NCI-H345 (cell line): ENCODE measurements at regions not wholly inside any gene's neighbourhood (a gene's known extent, or its start where the extent isn't known, plus 50 kb on each side); places are given as distances from the start of the nearest gene placed in this dataset.
"Not testable (repeated sequence)": the region's sequence is repeated elsewhere in the genome, so short reads cannot be mapped to it uniquely, and the experiment has no call there.

Experiments used
- DNase-seq: peaks from one replicate; lab custom pipeline; 2025; lab: John Stamatoyannopoulos, UW

DNA sequence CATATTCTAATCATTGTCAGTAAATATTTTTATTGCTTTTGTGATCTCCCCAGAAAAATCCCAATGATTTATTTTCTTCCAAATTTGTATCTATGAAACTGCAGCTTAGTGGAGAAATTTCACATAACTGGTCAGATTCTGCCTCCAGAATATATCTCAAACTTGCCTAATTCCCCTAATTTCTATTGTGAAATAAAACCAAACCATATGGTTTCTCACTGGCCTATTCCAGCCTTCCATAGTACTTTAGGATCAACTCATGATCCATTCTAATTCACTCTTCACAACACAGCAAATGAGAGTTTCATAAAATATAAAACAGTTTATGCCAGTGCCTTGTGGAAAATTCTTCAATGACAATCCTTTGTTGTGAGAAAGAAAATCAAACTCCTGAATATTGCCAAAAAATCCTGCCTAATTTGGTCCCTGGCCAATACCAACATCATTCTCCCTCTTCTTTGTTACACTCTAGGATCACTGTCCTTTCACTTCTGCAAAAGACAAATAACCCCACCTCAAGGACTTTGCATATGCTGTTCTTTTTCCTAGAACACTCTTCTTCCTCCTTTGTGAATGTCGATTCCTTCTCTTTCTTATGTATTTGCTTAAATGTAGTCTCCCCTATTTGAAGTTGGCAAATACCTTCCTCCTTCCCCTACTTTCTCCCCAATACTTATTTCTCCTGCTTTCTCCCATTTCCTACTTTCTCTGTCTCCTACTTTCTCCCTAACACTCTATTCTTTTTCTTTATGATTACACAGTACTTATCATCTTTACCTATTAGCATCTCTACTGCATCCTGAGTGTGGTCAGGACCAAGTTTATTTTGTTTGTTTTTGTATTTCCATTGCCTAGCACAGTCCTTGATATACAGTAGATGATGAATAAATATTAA lies 587.5 kb downstream of the RFPL4B start:
- no peak for DNase-seq

DNA sequence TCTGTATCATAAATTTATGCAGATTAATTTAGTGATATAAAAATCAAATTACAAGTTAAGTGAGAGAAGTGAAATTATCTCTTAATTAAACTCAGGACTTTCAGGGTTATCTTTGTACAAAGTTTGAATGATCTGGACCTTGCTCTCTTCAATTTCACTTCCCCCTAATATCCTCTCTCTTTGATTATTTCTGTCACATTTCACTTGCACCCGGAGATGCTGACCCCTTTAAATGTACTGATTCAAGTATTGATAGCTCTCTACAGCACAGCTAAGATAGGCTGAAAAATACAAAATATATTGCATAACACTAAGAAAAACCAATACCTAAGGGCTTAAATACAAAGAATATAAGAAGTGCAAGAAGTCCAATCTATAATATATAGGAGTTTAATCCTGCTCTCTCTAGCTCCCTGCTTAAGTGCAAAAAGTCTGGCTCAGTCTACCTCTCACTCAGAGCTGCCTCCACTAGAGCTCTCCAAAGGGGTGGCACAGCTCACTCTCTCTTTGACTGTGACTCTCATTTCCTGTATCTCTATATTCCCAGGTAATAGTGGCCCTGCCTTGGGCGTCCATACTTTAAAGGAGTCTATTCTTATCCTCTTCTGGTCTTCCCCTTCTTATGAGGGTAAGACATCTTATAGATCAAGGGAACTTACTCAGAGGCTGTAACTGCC lies 588.4 kb downstream of the RFPL4B start:
- DNase-seq = no peak

DNA sequence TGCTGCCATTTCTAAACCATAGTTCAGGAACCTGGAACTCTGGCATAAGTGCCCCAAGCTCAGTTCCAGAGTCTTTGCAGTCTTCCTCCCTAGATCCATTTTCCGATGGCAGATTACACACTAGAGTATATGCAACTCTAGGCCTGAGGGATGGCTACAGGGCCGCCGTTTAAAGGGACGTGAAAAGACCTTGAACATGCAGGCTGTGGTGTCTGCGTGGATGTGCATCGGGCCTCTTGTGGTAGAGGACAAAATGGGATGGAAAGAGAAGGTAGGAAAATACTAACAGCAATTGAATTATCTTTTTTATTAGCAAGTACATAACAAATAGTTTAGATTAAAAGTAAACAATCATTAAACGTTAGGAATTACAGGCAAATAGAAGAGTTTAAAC lies 588.9 kb downstream of the RFPL4B start:
- no peak for DNase-seq

DNA sequence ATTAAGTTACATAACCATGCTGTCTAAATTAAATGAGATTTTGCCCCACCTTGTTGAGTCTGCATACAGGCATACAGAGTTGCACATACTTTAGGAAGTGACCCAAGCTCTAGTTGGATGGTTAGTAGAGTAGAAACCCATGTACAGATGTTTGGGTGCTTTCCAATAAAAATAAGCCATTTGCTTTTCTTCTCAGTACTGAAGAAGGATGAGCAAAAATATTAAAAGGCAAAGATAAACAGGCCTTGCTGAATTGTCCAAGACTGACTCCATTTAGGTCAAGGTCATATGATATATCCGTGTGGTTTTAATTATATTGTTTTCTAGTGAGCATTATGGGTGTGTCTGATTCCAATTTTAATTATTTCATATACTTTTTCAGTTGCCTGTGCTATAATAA lies 589.4 kb downstream of the RFPL4B start:
- DNase-seq = no peak

DNA sequence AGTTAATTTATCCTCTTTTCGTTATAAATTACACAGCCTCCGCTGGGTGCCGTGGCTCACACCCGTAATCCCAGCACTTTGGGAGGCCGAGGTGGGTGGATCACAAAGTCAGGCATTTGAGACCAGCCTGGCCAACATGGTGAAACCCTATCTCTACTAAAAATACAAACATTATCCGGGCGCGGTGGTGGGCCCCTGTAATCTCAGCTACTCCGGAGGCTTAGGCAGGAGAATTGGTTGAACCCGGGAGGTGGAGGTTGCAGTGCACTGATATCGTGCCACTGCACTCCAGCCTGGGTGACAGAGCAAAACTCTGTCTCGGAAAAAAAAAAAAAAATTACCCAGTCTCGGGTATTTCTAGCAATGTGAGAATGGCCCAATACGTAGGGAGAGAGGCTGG lies 590.6 kb downstream of the RFPL4B start:
- DNase-seq = not testable (repeated sequence)

DNA sequence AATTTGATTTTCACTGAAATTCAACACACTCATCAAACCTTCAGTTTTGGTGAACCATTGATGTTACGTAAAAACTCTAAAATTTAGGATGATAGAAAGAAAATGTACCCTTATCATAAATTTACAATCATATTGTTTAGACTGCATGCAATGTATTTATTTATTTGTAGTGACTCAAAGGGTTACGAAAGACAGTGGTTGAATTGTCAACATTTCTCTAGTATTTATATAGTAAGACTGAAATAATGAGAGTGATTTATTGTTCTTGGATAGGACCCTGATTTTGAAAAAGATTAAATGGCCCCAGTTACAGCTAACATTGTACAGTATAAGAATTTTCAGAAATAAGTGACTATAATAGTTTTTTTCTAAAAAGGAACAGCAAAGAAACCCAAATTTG lies 591.5 kb downstream of the RFPL4B start:
- DNase-seq = no peak

DNA sequence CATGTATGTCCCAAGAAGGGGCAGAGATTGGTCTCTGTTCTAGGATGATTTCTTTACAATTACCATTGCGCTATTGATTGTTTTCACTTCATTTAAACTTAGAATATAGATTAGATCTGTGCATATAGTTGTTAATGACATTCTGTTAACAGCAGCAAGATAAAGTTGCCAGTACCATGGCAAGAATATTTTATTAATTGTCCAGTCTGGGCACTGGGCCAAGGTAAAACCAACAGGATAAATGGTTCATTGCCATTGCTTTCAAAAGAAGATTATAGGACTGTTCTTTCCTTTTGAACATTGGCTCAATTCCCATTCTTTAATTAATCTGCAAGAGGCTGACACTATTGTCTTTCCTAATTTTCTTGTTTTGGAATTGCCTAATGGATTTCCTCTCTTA lies 592.4 kb downstream of the RFPL4B start:
- DNase-seq = peak; percentile 58

DNA sequence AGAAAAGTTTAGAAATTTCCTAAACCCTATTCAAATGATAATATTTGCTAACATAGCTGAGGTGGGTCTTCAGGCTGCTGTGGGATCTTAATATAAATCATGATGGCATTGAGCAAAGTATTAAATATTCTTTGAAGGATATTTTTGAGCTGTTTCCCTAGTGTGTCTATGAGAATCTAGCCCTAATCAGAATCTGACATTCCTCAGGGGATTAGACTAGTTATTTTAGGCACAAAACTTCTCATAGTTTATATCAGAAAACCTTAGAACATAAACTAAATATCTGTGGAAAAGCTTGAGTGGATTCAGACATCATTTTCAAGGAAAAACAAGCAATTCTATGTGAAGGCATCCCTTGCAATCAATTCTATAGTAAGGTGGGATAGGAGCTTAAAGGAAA lies 594.5 kb downstream of the RFPL4B start:
- DNase-seq = no peak

DNA sequence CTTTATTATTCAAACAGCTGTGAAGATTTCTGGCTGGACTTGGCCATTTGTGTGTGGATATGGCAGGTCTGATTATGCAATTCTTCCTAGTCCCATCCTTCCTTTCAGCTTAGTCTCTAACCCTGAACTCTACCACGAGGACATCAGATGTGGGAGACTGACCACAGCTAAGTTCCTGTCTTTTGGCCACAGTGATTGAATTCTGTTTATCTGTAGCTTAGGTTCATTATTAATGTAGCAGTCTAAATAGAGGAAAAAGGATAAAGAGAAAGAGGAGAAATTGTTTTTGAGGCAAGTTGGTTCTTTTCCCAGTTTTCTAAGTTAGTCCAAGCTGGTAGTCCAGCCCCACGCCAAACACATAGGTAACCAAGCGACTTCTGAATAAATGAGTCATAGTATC lies 598.9 kb downstream of the RFPL4B start:
- DNase-seq = no peak

DNA sequence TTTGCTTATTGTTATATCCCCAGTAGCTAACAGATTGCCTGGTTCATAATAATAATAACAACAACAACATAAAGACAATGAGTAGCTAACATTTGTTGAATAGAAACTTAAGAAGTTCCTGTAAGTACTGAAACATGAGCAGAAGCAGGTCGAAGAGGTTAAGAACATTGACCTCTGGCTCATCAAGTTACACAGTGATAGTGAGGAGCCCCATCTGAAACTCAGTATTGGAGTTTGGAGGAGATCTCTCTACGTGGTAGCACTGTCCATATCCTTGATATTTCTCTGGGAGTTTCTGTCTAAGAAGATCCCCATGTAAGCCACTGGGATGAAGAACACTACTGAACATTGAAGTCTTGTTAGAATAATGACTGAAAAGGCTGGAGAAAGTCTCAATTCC lies 600.4 kb downstream of the RFPL4B start:
- no peak for DNase-seq

DNA sequence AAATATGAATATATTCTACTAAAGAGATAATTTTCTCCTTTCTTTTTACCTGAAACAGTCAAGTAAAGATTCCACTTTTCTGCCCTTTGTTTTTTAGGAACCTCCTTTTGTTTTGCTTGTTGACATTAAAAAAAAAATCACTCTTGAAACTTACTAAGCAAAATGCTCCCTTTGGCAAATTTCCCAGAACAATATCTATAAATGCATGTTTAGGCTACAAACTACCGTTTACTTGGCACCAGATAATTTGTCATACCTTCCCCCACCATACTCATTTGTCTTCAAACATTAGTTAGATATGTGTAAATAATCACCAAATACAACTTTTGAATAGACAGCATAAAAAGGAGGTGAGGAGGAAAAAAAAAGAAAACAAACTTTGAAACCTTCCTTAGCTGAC lies 604.7 kb downstream of the RFPL4B start:
- peak; percentile 54 for DNase-seq

DNA sequence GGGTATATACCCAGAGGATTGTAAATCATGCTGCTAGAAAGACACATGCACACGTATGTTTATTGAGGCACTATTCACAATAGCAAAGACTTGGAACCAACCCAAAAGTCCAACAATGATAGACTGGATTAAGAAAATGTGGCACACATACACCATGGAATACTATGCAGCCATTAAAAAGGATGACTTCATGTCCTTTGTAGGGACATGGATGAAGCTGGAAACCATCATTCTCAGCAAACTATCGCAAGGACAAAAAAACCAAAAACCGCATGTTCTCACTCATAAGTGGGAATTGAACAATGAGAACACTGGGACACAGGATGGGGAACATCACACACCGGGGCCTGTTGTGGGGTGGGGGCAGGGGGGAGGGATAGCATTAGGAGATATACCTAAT lies 608.6 kb downstream of the RFPL4B start:
- not testable (repeated sequence) for DNase-seq

DNA sequence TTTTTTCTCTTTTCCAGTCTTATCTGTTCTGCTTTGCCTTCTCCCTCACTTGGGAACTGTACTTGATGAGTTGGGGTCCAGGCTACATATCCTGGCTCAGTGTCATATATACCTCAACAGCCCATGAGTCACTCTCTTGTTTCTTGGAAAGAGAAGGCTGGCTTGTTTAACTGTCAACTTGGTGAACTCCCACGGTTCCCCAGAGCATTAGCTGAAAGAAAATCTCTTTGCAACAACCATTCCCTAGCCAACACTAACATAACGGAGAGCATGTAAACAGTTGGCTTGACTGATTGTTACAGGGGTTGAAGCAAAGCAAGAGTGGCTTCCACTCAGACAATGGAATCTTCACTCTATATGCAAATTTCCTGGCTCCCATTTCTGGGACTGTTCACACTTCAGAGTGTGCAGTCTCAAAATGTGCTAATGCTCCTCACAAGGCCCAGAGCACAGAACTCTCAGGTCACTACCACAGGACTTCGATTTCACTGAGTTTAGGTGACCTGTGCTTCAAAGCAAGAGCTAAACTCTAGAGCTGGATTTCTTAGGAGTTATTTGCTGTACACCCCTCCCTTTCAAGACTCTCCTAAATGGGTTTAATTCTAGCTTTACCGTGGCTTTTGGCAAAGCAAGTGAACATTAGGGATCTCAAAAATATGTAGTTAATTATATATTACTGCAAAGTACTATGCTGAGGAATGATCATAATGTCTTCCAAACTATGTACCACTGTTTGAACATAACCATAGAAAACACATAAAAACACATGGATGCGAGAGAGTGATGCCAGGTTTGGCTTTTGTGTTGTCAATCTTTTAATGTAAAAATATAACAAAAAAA lies 609.8 kb downstream of the RFPL4B start:
- no peak for DNase-seq

DNA sequence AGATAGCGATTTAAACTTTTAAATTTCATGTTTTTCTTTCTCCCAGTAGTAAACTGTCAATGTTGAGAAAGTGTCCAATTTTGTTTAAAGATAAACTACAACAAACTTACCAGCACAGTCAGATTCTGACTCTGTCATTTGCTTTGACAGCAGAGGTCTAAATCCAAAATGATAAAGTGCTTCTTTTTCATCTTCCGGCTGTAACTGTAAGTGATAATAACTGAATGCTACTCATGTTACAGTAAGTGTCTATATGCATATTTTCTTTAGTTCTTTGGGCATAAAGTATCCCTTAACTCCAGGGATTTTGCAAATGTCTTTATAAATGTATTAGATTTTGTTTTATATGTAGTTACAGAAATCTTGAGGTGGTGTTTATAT lies 610.4 kb downstream of the RFPL4B start:
- DNase-seq = no peak

DNA sequence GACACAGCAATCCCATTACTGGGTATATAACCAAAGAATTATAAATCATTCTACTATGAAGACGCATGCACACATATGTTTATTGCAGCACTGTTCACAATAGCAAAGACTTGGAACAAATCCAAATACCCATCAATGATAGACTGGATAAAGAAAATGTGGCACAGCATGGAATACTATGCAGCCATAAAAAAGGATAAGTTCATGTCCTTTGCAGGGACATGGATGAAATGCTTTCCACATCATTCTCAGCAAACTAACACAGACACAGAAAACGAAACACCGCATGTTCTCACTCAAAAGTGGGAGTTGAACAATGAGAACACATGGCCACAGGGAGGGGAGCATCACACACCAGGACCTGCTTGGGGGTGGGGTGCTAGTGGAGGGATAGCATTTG lies 613.0 kb downstream of the RFPL4B start:
- not testable (repeated sequence) for DNase-seq

DNA sequence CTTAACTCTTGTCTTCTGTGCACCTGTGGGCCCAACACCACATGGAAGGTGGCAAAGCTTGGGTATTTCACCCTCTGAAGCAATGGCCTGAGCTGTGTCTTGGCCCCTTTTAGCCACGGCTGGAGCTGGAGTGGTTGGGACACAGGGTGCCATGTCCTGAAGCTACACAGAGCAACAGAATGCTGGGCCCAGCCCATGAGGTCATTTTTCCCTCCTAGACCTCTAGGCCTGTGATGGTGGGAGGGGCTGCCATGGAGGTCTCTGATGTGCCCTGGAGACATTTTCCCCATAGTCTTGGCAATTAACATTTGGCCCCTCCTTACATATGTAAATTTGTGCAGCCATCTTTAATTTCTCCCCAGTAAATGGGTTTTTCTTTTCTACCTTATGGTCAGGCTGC lies 620.8 kb downstream of the RFPL4B start:
- DNase-seq = no peak

DNA sequence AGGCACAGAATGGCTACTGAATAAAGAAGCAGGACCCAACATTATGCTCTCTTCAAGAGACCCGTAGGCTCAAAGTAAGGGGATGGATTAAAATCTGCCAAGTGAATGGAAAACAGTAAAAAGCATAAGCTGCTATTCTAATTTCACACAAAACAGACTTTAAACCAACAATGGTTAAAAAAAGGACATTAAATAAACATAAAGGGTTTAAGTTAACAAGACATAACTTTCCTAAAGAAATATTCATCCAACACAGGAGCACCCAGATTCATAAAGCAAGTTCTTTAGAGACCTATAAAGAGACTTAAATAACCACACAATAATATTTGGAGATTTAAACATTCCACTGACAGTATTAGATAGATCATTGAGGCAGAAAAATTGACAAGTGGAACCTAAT lies 624.5 kb downstream of the RFPL4B start:
- DNase-seq = no peak

DNA sequence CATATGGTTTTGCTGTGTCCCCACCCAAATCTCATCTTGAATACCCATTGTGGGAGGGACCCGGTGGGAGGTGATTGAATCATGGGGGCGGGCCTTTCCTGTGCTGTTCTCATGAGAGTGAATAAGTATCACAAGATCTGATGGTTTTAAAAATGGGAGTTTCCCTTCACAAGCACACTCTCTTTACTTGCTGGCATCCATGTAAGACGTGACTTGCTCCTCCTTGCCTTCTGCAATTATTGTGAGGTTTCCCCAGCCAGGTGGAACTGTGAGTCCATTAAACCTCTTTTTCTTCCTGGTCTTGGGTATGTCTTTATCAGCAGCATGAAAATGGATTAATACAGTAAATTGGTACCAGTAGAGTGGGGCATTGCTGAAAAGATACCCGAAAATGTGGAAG lies 627.8 kb downstream of the RFPL4B start:
- DNase-seq = not testable (repeated sequence)

DNA sequence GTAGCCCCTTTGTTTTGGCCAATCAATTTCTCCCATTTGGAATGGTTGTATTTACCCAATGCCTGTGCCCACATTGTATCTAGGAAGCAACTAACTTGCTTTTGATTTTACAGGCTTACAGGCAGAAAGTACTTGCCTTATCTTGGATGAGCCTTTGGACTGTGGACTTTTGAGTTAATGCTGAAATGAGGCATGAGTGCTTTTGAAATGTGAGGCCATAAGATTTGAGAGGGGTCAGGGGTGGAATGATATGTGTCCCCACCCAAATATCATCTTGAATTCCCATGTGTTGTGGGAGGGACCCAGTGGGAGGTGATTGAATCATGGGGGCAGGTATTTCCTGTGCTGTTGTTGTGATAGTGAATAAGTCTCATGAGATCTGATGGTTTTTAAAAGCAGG lies 629.4 kb downstream of the RFPL4B start:
- DNase-seq = not testable (repeated sequence)

DNA sequence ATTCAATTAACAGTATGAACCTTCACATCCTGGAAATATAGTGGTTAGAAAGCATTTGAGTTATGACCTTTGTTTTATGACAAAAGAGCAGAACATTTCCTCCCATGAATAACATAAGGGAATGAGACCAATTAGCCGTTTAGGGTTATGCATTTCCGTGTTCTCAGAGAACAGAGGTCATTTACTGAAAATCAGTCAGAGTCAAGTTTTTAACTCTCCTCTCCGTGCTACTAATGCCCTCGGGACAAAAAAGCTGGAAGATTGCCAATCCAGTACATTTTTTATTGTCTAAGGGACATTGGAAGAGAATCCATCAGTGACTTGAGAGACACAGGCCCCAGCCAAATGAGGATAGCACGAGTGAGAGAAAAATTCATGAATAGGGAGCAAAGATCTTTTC lies 632.7 kb downstream of the RFPL4B start:
- peak; percentile 74 for DNase-seq

DNA sequence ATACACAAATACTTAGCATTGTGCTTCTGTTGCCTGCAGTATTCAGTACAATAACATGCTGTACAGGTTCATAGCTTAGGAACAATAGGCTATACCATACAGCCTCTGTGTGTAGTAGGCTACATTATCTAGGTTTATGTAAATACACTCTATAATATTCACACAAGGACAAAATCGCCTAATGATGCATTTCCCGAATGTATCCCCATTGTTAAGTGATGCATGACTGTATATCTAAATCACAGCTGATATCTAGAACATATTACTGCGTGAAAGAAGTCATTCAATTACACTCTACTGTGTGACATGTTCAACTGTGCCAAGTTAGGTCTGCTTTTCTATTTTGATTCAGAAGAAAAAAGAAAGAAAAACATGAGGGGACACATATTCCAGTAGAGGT lies 633.5 kb downstream of the RFPL4B start:
- peak; percentile 28 for DNase-seq

DNA sequence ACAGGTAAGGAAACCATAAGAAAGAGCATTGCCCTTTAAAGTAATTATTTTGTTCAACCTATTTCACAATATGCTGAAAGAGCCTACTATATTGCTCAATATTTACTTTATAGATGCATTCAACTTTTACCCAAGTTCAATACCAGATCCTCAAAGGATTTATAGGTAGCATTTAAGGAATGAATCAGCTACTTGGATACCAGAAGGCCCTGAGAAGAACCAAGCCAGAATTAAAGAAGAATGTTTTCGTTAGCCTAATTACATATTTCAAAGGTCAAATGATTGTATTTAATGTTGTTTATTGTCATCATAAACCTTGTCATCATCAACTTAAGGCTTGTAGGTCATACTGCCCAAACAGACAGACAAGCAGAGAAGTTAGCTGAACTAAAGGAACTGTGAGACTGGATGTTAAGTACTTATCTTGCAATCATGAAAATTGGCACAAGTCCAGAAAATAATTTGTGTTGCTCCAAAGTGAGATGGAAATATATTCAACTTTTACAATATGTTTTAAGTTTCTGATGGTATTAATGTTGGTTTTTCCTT lies 636.7 kb downstream of the RFPL4B start:
- DNase-seq = no peak
